H9 (cell line): ENCODE measurements at regions not wholly inside any gene's neighbourhood (a gene's known extent, or its start where the extent isn't known, plus 50 kb on each side); places are given as distances from the start of the nearest gene placed in this dataset.

ENCODE experiments used
- DNase-seq: peaks from one replicate; pipeline ENCODE4 v3.0.0-alpha.2; 2017
- H2AFZ ChIP-seq: one replicate; pipeline ENCODE4 v1.6.1; 2013; ENCODE audit warnings: mild to moderate bottlenecking, low read length, control low read depth, moderate library complexity
- H2AK5ac ChIP-seq: 2 replicates; pipeline ENCODE4 v1.6.1; 2013; ENCODE audit warnings: low read length, control low read depth, mixed read lengths; ENCODE audit not compliant: insufficient read length
- H2BK120ac ChIP-seq: one replicate; pipeline ENCODE4 v1.6.1; 2013; ENCODE audit warnings: low read depth, mild to moderate bottlenecking, low read length, control low read depth, inconsistent platforms; ENCODE audit not compliant: poor library complexity, severe bottlenecking
- H2BK12ac ChIP-seq: 2 replicates; pipeline ENCODE4 v1.6.1; 2013; ENCODE audit warnings: low read length, control low read depth, mixed read lengths, low read depth; ENCODE audit not compliant: insufficient read length
- H2BK15ac ChIP-seq: 2 replicates; pipeline ENCODE4 v1.6.1; 2013; ENCODE audit warnings: low read depth, low read length, control low read depth
- H2BK20ac ChIP-seq: one replicate; pipeline ENCODE4 v1.6.1; 2013; ENCODE audit warnings: low read depth, mild to moderate bottlenecking, low read length, control low read depth, inconsistent platforms; ENCODE audit not compliant: poor library complexity, severe bottlenecking
- H2BK5ac ChIP-seq: 2 replicates; pipeline ENCODE4 v1.6.1; 2013; ENCODE audit warnings: low read length, control low read depth, mixed read lengths; ENCODE audit not compliant: insufficient read length
- H3K14ac ChIP-seq: 2 replicates; pipeline ENCODE4 v1.6.1; 2013; ENCODE audit warnings: low read length, control low read depth; ENCODE audit not compliant: insufficient read depth
- H3K18ac ChIP-seq: 2 replicates; pipeline ENCODE4 v1.6.1; 2013; ENCODE audit warnings: low read depth, mild to moderate bottlenecking, mixed read lengths, low read length, control low read depth; ENCODE audit not compliant: insufficient read length
- H3K23ac ChIP-seq: 2 replicates; pipeline ENCODE4 v1.6.1; 2013; ENCODE audit warnings: low read length, control low read depth, mixed read lengths, low read depth; ENCODE audit not compliant: insufficient read length
- H3K23me2 ChIP-seq: 2 replicates; pipeline ENCODE4 v1.6.1; 2013; ENCODE audit warnings: low read depth, mild to moderate bottlenecking, mixed read lengths, low read length, control low read depth; ENCODE audit not compliant: insufficient read length, poor library complexity, severe bottlenecking
- H3K27ac ChIP-seq: 2 replicates; pipeline ENCODE4 v1.5.1; 2013; ENCODE audit warnings: low read length, control low read depth, mixed read lengths, low read depth; ENCODE audit not compliant: insufficient read length
- H3K27me3 ChIP-seq: 2 replicates; pipeline ENCODE4 v1.6.1; 2013; ENCODE audit warnings: low read length, control low read depth, inconsistent platforms; ENCODE audit not compliant: insufficient read depth
- H3K4ac ChIP-seq: 2 replicates; pipeline ENCODE4 v1.6.1; 2013; ENCODE audit warnings: low read depth, mild to moderate bottlenecking, control low read depth, inconsistent platforms, low read length, moderate library complexity
- H3K4me1 ChIP-seq: 2 replicates; pipeline ENCODE4 v1.6.1; 2013; ENCODE audit warnings: low read length, control low read depth, inconsistent platforms; ENCODE audit not compliant: insufficient read depth
- H3K4me2 ChIP-seq: 2 replicates; pipeline ENCODE4 v1.6.1; 2013; ENCODE audit warnings: low read length, control low read depth, mixed read lengths; ENCODE audit not compliant: insufficient read length, insufficient read depth
- H3K56ac ChIP-seq: 2 replicates; pipeline ENCODE4 v1.6.1; 2013; ENCODE audit warnings: low read depth, mild to moderate bottlenecking, mixed read lengths, low read length, control low read depth; ENCODE audit not compliant: insufficient read length
- H3K79me1 ChIP-seq: 2 replicates; pipeline ENCODE4 v1.6.1; 2013; ENCODE audit warnings: low read depth, mild to moderate bottlenecking, moderate library complexity, low read length, control low read depth, inconsistent platforms; ENCODE audit not compliant: insufficient read depth, poor library complexity, severe bottlenecking
- H3K79me2 ChIP-seq: 2 replicates; pipeline ENCODE4 v1.6.1; 2013; ENCODE audit warnings: low read length, control low read depth, inconsistent platforms; ENCODE audit not compliant: insufficient read depth
- H3K9ac ChIP-seq: 2 replicates; pipeline ENCODE4 v1.6.1; 2013; ENCODE audit warnings: low read length, control low read depth, mixed read lengths; ENCODE audit not compliant: insufficient read length; ENCODE audit errors: extremely low read depth
- H3K9me3 ChIP-seq: one replicate; pipeline ENCODE4 v1.6.1; 2013; ENCODE audit warnings: low read depth, low read length, inconsistent platforms; ENCODE audit not compliant: control insufficient read depth
- H3T11ph ChIP-seq: one replicate; pipeline ENCODE4 v1.6.1; 2013; ENCODE audit warnings: mild to moderate bottlenecking, low read length, control low read depth, inconsistent platforms
- H4K20me1 ChIP-seq: one replicate; pipeline ENCODE4 v1.6.1; 2013; ENCODE audit not compliant: control insufficient read depth, insufficient read length, insufficient read depth
- H4K5ac ChIP-seq: 2 replicates; pipeline ENCODE4 v1.6.1; 2013; ENCODE audit warnings: low read depth, mild to moderate bottlenecking, mixed read lengths, low read length, control low read depth; ENCODE audit not compliant: insufficient read length
- H4K8ac ChIP-seq: replicated peaks from 2 replicates; pipeline ENCODE4 v1.6.1; 2013; ENCODE audit warnings: low read length, control low read depth, mixed read lengths, low read depth; ENCODE audit not compliant: insufficient read length
- H4K91ac ChIP-seq: 2 replicates; pipeline ENCODE4 v1.6.1; 2013; ENCODE audit warnings: low read depth, mild to moderate bottlenecking, moderate library complexity, mixed read lengths, low read length, control low read depth; ENCODE audit not compliant: insufficient read length
- H3K27ac Mint-ChIP-seq, 3 experiments: 2 replicates in 2 of 3; 3 replicates in 1 of 3; pipeline ENCODE4 v1.8.0; 2020 to 2021; ENCODE audit warnings: mixed read lengths in 3 of 3, mild to moderate bottlenecking in 1 of 3, moderate library complexity in 1 of 3
- H3K27me3 Mint-ChIP-seq: 2 replicates; pipeline ENCODE4 v1.8.0; 2021; ENCODE audit warnings: low read depth, mild to moderate bottlenecking, moderate library complexity, mixed read lengths
- H3K36me3 Mint-ChIP-seq, 3 experiments: 2 replicates in 2 of 3; 3 replicates in 1 of 3; pipeline ENCODE4 v1.8.0; 2020 to 2021; ENCODE audit warnings: low read depth in 3 of 3, mixed read lengths in 3 of 3; ENCODE audit not compliant: insufficient read depth in 1 of 3
- H3K4me1 Mint-ChIP-seq, 2 experiments: 2 replicates each; pipeline ENCODE4 v1.8.0; 2020; ENCODE audit warnings: mixed read lengths in 2 of 2
- H3K4me3 Mint-ChIP-seq, 2 experiments: 2 replicates in 1 of 2; 3 replicates in 1 of 2; pipeline ENCODE4 v1.8.0; 2020 to 2021; ENCODE audit warnings: mild to moderate bottlenecking in 2 of 2, mixed read lengths in 2 of 2, moderate library complexity in 1 of 2
- H3K9me3 Mint-ChIP-seq, 2 experiments: 2 replicates in 1 of 2; 3 replicates in 1 of 2; pipeline ENCODE4 v1.8.0; 2020; ENCODE audit warnings: mild to moderate bottlenecking in 2 of 2, mixed read lengths in 2 of 2, moderate library complexity in 1 of 2
- CTCF ChIP-seq: fragments of 200-600 bp; sonication (generic); conservative IDR thresholded peaks from 3 replicates; pipeline ENCODE4 v1.8.0; 2021; ENCODE audit warnings: antibody characterized with exemption, mild to moderate bottlenecking
- WGBS: extraction: QIAGEN DNeasy Blood & Tissue Kit; methylation state at CpG from one replicate; pipeline ENCODE4 v1.1.7; 2013; ENCODE audit warnings: missing lambda C conversion rate, low lambda C conversion rate, mixed read lengths; ENCODE audit not compliant: insufficient read length; ENCODE audit errors: extremely low coverage; 5-methylcytosine and 5-hydroxymethylcytosine counted together

- Histone ChIP-seq H2BK120ac (no peak overlapping the region), H2AFZ (no peak overlapping the region), H2BK20ac (no peak overlapping the region), H3K9me3 (no peaks in the 10 kb centered on the region), H4K8ac (no peak overlapping the region), H3K56ac (no peak overlapping the region), H3K23me2 (no peaks in the 10 kb centered on the region), H4K5ac (no peak overlapping the region), H3K9ac (no peak overlapping the region), H4K91ac (no peak overlapping the region), H3K4ac (no peak overlapping the region), H3K79me2 (no peaks in the 10 kb centered on the region), H3K14ac (no peak overlapping the region), H3K79me1 (no peaks in the 10 kb centered on the region), H2BK15ac (no peak overlapping the region), H3K27me3 (no peaks in the 10 kb centered on the region), H4K20me1 (no peaks in the 10 kb centered on the region), H3K4me1 (no peaks in the 10 kb centered on the region), H3T11ph (no peak overlapping the region), H2BK5ac (no peak overlapping the region), H2AK5ac (no peak overlapping the region), H3K23ac (no peak overlapping the region), H3K27ac (no peak overlapping the region), H3K18ac (no peak overlapping the region), H2BK12ac (no peak overlapping the region), H3K4me2 (no peak overlapping the region)
- Mint-ChIP-seq H3K4me1 (peaks cover 4 to 6% of the 10 kb centered on the region in 2 experiments; a peak in 3 of 4 replicates), H3K27ac (no peak overlapping the region), H3K36me3 (no peaks in the 10 kb centered on the region), H3K4me3 (no peak overlapping the region), H3K9me3 (no peaks in the 10 kb centered on the region; a peak in 2 of 5 replicates), H3K27me3 (peaks cover 5% of the 10 kb centered on the region)
- DNase-seq, result no peak
- no CpG with 5 or more reads among the region's 17 CpGs for WGBS
- no peak for TF ChIP-seq CTCF
Observed at GRCh38 chr20:48041078-48041780, 255.9 kb upstream of the SULF2 start.
